ENCODE measurements at regions not wholly inside any gene's neighbourhood (a gene's known extent, or its start where the extent isn't known, plus 50 kb on each side); places are given as distances from the start of the nearest gene placed in this dataset.

GRCh38 chr17:34011599-34011998 is 243.5 kb upstream of the CCL2 start:
- Histone ChIP-seq H4K91ac (ENCODE audit: insufficient read depth, low read depth, low read length) (no peak overlapping the region), H3K9ac (ENCODE audit: low read depth, low read length) (no peak overlapping the region), H4K8ac (ENCODE audit: low read depth in 2 of 2, low read length in 2 of 2) (no peak overlapping the region), H2BK120ac (ENCODE audit: low read depth, low read length) (no peak overlapping the region), H3K14ac (replicated peaks; ENCODE audit: low read depth, low read length) (no peak overlapping the region), H3K56ac (ENCODE audit: extremely low read depth, insufficient read depth, low read length) (no peak overlapping the region), H3K79me1 (ENCODE audit: low read depth in 1 of 2, low read length in 2 of 2) (no peaks in the 10 kb centered on the region), H2BK15ac (ENCODE audit: low read depth, low read length) (no peak overlapping the region), H4K5ac (ENCODE audit: low read depth, low read length) (no peak overlapping the region), H3K4me3 (ENCODE audit: insufficient read depth, low read depth, low read length) (no peak overlapping the region), H3K4me2 (ENCODE audit: low read depth, low read length) (no peak overlapping the region), H2AFZ (replicated peaks; ENCODE audit: low read length, poor library complexity) (no peak overlapping the region), H2AK5ac (ENCODE audit: low read depth, low read length) (no peak overlapping the region), H3K4me1 (ENCODE audit: control insufficient read depth, insufficient read depth, low read length) (no peaks in the 10 kb centered on the region), H3K23ac (ENCODE audit: low read depth, low read length) (no peak overlapping the region), H4K20me1 (ENCODE audit: insufficient read depth, low read length) (no peaks in the 10 kb centered on the region), H3K27me3 (ENCODE audit: control insufficient read depth, insufficient read depth, low read length) (no peaks in the 10 kb centered on the region), H2BK20ac (ENCODE audit: low read depth, low read length) (no peak overlapping the region), H2AK9ac (replicated peaks; ENCODE audit: low read depth, low read length, poor library complexity) (no peak overlapping the region), H3K9me3 (ENCODE audit: control insufficient read depth, insufficient read depth, low read length) (peaks cover 8% of the 10 kb centered on the region; the same call in 1 of the 2 replicates), H2BK5ac (ENCODE audit: low read depth, low read length, poor library complexity, severe bottlenecking) (no peak overlapping the region), H3K18ac (ENCODE audit: low read depth, low read length) (no peak overlapping the region), H3K4ac (ENCODE audit: low read depth, low read length) (no peak overlapping the region), H3K27ac (ENCODE audit: insufficient read depth, low read length) (no peak overlapping the region), H3K36me3 (ENCODE audit: control insufficient read depth, insufficient read depth, low read length) (no peaks in the 10 kb centered on the region), H3K9me1 (ENCODE audit: insufficient read depth, low read length) (no peaks in the 10 kb centered on the region)
- intact Hi-C loops (cut with micrococcal nuclease): no loop called here
- in situ Hi-C loops (cut with MboI; ENCODE audit: low sequenced_read_pairs): no loop called here
- dilution Hi-C loops (cut with HindIII; ENCODE audit: low sequenced_read_pairs, unreplicated experiment): no loop called here
- no TSS peak for BruUV-seq (replicated peaks)
- CTCF ChIA-PET: no interaction called here
- TF ChIP-seq FOS (IDR thresholded peaks at IDR 0.05; ENCODE audit: low read depth, low read length) (no peak), RAD21 (IDR thresholded peaks at IDR 0.05; ENCODE audit: low read length) (no peak), SMC3 (IDR thresholded peaks at IDR 0.05; ENCODE audit: low read depth, low read length) (no peak), MAZ (IDR thresholded peaks at IDR 0.05; ENCODE audit: borderline replicate concordance, low read depth, low read length) (no peak), CEBPB (IDR thresholded peaks at IDR 0.05; ENCODE audit: low read depth, low read length) (no peak)
- TF ChIP-seq, protein P1, sequence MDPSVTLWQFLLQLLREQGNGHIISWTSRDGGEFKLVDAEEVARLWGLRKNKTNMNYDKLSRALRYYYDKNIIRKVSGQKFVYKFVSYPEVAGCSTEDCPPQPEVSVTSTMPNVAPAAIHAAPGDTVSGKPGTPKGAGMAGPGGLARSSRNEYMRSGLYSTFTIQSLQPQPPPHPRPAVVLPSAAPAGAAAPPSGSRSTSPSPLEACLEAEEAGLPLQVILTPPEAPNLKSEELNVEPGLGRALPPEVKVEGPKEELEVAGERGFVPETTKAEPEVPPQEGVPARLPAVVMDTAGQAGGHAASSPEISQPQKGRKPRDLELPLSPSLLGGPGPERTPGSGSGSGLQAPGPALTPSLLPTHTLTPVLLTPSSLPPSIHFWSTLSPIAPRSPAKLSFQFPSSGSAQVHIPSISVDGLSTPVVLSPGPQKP (IDR thresholded peaks at IDR 0.05; ENCODE audit: borderline replicate concordance, low read depth, low read length): no peak
- TF ChIP-seq, protein P2, sequence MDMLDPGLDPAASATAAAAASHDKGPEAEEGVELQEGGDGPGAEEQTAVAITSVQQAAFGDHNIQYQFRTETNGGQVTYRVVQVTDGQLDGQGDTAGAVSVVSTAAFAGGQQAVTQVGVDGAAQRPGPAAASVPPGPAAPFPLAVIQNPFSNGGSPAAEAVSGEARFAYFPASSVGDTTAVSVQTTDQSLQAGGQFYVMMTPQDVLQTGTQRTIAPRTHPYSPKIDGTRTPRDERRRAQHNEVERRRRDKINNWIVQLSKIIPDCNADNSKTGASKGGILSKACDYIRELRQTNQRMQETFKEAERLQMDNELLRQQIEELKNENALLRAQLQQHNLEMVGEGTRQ (IDR thresholded peaks at IDR 0.05; ENCODE audit: low read depth, low read length): no peak
- 41% methylated on average over 3 of the region's 3 CpGs; no CpG with 5 or more reads in 1 of the 2 experiments for WGBS, 2 experiments (ENCODE audit: extremely low coverage in 2 of 2, insufficient read length in 1 of 2)
- DNase-seq: no peak
- ATAC-seq (ENCODE audit: low read depth): no peak
- POLR2A ChIA-PET (ENCODE audit: unreplicated experiment): no interaction called here

Data from IMR-90 (cell line).